GM21786 (cell line): ENCODE measurements at regions not wholly inside any gene's neighbourhood (a gene's known extent, or its start where the extent isn't known, plus 50 kb on each side); places are given as distances from the start of the nearest gene placed in this dataset.

ENCODE experiments used
- ATAC-seq: cut with Tn5 transposase; IDR thresholded peaks from one replicate; pipeline ENCODE4 v1.9.1; 2021; ENCODE audit not compliant: unreplicated experiment

- no peak for ATAC-seq
Observed at GRCh38 chr2:144244938-144245337, 275.0 kb downstream of the ZEB2 start.

DNA sequence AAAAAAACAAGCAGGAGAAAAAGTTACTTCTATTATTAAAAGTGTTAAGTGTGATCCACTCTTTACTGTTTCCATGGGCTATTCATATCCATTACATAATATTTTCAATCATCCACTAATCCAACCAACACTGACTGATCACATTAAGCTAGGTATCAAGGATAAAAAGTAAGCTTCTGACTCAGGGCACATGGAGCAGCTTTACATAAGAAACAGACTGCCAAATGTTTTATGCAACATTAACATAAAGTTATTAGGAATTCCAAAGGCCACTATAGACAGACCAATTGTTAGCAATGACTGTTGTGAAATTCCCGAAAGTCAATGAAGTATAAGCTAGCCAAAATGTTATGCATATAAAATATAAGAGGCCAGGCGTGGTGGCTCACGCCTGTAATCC lies 277.6 kb downstream of the ZEB2 start:
- ATAC-seq: no peak

DNA sequence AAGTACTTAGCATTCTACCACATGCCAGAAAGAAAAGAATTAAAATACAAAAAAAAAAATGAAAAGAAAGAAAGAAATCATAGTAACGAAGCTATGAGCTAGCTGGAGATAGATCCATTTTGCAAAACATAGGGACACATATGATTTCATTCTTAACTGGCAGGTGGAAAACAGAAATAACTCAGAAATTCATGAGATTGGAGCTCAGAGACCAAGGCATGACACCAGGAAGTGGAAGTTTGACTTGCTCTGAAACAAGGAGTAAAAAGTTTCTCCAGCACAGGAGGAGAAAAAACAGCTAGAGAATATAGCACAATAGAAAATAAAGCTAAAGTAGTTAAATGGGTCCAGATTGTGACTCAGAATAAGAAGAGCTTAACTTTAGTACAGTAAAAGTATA lies 278.1 kb downstream of the ZEB2 start:
- ATAC-seq: no peak

GRCh38 chr2:144240656-144241339 lies 279.1 kb downstream of the ZEB2 start:
- ATAC-seq: peak; percentile 86

DNA sequence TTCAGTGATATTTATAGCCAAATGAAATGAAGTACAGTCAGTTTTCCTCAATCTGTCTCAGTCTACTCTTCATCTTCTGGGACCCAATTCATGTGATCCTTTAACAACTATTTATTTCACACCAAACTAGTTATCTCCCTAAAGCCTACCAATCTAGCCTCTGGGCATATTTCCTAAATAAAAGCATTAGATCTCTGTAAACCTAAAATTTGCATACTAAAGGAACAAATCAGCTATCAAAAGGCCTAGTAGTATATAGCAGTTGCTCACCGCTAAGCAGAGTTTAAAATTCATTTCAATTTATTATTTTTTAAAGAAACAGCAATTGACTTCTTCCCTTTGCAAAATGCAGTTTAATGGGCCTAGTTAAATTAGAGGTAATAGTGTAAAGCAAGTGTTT lies 280.2 kb downstream of the ZEB2 start:
- no peak for ATAC-seq

GRCh38 chr2:144239306-144239705 lies 280.6 kb downstream of the ZEB2 start:
- no peak for ATAC-seq

DNA sequence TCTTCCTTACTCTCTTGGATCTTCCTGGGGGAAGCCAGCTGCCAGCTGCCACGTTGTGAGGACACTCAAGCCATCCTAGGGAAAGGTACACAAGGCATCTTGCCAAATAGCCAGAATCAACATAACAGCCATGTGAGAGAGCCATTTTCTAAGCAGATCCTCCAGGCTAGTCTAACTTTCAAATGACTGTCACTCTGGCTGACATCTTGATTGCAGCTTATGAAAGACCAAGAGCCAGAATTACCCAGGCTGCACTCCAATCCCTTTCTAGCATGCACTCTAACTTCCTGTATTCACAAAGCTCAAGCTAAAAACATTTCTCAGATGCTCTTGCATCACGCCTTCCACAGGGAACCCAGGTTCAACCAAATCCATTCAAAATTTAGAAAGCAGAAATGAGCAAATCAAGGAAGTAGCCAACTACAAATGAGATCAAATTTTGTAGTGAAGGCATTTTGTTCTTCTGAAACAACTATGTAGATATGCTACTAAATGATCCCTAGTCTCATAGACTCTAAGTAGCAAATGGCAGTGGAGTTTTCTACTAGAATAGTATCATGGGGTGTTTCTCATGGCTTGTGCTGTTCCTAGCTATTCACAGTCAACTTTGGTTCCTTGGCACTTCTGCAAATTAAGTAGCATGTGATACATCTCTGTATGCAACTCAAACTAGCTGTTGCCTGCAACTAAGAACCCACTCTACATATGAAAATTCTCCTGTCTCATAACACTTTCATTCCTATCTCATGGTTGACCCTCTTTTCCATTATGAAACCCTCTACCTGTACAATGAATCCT lies 281.9 kb downstream of the ZEB2 start:
- no peak for ATAC-seq

GRCh38 chr2:144237108-144237507 lies 282.8 kb downstream of the ZEB2 start:
- ATAC-seq: no peak

DNA sequence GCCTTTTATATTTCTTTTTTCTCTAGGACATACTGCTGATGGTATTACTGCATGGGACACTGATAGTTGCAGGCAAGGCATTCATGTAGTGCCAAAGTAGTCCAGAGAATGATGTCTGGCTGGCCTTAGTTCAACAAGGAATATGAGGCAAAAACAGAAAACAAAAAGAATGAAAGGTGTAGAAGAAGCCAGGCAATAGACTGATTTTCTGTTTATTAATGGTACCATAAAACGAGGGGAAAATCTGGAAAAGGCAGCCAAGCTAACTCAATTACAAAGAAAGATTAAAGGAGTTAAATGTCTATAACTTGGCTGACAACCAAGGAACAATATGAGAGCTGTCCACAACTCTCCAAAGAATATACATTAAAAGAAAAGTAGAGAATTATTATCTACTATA lies 284.9 kb downstream of the ZEB2 start:
- ATAC-seq: no peak

- ATAC-seq: no peak
Observed at GRCh38 chr2:144234542-144234871, 285.4 kb downstream of the ZEB2 start.

DNA sequence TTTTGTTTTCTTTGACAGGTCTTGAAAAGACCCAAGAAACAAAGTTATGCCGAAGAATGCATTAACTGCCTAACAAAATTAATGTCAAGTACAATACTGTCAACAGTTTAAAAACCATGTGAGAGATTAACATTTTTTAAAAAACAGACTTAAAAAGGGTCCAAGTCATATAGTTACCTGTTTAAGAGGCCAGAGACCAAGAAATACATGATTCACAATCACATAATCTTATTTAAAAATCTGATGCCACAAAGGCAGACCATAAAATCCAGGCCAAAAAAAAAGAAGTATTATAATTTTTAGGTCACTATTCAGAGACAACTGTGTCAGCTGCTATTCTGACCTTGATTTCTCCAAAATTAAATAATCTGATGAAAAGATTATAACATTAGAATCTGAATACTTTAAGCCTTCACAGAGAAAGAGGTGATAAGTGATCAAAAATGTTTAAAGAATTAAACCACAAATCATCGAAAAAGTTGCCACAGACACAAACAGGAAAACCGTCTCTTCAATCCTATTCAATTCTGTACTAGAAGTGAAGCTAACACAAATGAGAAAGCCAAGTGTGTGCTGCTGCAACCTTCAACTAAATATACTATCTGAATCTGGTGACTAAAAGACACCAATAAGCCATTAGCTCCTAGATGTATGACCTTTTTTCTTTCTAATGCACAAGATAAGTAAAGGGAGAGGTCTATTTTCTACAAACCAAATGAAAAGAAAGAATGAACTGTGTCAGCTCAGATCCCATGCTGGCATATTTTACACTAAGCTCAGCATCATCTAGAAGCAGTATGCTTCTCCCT lies 286.0 kb downstream of the ZEB2 start:
- no peak for ATAC-seq

- no peak for ATAC-seq
Observed at GRCh38 chr2:144233317-144233716, 286.6 kb downstream of the ZEB2 start.

DNA sequence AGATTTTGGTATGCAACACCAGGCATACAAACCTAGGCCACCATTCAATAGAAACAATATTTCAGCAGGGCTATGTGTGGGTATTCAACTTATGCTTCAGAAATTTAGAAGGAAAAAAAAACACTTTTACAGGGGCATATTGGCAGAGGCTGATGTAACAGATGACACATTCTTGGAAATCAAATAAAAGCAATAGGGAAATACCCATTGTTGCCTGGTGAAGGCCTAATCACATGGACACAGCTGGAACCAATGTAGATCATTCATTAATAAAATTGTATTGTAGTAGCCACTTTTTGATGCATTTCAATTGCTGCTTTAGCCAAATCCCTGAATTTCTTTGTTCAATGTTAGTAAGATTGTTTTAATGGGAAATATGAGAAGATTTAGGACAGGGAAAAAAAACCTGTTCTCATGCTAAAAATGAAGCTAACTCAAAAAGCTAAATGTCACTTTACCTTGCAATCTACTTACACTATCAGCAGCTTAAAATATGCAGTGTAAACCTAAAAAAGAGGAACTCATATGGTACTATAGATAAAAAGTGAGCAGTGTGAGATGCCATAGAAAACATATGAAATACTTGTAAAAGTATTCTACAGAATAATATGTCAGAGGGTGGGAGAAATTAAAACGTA lies 289.4 kb downstream of the ZEB2 start:
- no peak for ATAC-seq

DNA sequence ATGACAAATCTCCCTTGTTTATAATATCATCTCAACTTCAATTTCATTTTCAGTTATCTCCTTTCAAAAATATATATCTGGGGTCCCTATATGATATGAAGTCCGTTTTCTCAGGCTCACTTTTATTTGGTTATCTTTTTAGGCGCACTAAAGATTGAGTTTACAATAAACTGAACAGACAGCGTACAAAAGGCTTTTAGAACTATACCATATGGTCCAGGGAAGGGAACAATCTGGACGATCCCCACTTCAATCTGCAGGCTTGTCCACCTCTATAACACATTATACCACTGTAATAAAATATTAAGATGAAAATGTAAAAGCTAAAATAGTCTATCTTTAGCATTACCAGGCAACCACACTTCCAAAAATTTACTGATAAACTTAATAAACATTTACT lies 289.9 kb downstream of the ZEB2 start:
- ATAC-seq: no peak

GRCh38 chr2:144229296-144229695 lies 290.6 kb downstream of the ZEB2 start:
- no peak for ATAC-seq

DNA sequence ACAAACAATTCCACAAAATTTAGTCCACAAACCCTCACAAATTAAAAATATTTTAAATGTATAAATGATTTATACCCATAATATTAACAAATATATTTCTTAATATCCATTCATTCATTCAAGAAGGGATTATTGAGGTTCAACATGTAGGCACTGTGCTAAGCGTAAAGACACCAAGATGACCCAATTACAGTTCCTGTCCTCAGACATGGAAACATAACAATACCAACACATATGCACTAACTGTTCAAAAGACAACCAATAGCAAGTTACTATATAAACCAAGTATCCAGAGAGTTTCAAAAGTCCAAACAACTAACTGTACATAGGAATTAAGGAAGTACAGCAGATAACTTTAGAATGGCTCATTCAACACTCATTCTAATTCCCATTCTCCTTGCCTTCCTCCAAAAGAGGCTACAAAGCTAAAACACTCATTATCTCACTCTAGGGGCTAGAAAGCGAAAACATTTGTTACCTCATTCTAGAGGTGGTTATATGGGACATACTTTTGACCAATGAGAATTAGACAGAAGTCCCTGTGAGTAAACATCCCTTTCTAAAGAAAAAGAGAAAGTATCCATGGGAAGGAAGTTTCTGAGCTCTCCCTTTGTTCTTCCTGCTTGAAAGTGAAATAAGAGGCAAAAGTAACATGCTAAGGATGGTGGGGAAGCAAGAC lies 292.4 kb downstream of the ZEB2 start:
- ATAC-seq: no peak

DNA sequence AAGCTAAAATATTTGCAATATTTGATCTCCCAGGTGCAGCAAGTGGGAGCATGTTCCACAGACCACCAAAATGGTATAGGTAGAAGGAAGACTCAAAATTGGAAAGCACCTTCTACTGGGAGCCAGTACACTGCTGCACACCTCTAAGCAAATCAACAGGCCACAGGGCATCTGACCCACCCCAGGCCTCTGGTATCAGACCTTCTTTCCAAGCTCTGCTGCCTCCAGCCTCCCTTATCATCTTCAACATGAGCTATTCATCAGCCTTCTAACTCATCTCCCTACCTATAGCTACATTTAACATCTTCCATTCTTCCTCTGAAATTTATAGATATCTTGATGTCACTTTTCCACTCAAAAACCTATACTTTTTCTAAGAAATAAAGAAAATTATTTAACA lies 294.8 kb downstream of the ZEB2 start:
- no peak for ATAC-seq

GRCh38 chr2:144224472-144224871 lies 295.4 kb downstream of the ZEB2 start:
- no peak for ATAC-seq

GRCh38 chr2:144219979-144220378 lies 299.9 kb downstream of the ZEB2 start:
- ATAC-seq: no peak

DNA sequence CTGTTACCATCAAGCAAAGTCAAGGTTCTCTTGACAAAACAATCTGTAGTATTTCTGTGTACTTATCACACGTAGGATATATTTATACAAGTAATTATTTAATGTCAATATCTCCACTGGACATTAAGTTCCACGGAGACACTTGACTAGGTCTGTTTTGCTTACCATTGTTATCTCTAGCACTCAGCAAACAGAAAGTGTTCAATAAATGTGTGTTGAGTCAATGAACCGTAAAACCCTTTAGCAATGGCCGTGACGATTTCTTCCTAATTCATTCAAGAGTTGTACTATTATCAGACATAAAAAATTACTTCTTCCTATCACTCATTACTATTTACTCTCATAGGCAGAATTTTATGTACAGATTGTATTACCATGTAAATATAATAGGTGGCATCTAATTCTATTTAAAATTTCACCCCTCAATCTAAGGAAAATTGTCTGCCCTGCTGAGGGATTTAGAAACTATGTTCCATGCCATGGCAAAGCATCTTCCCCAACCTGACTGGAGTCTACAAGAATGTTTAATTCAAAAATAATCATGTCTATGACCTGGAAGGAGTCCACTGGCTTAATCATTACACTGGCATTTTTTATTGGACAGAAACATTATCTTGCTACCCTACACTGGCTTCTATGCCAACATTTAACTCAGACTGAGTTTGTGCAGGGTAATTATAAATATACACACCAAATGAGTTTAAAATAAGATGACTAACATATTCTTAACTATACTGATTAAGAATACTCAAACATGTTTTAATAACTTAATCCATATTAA lies 301.9 kb downstream of the ZEB2 start:
- no peak for ATAC-seq
